ENCODE measurements at regions not wholly inside any gene's neighbourhood (a gene's known extent, or its start where the extent isn't known, plus 50 kb on each side); places are given as distances from the start of the nearest gene placed in this dataset.

DNA sequence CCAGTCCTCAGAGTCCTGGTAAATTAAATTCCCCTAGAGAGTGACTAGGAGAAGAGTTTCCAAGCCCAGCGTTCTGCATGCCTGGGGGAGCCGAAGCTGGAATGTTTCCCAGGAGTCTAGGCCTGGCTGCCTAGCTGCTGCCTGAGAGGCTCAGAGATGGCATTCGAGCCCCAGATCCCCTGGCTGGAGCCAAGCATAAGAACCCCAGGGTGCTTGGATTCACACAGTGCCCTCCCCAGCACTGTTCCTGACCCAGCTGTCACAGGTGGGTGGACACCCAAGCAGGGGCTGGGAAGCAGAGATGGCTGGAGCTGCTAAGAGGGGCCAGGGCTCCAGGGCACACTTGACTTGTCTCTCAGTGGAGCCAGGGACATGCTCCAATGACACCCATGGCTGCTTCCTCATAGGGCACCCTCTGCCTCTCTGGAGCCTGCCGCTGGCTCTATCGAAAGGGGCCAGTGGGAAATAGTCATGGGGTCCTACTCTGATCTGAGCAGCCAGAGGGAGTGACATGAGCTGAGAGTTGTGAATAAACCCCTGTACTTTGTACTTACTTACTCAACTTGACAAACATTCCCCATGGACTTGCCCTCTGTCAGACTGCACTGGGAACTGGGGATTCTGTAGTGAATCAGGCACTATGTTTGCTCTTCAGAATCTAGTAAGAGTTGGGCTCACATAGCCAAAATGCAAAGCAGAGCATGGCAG is 62.6 kb upstream of the XPA start:
- no peak for DNase-seq (ENCODE audit: low read depth in 1 of 2, low spot score in 1 of 2)
- no peaks in the 10 kb centered on the region for H3K36me3 ChIP-seq

DNA sequence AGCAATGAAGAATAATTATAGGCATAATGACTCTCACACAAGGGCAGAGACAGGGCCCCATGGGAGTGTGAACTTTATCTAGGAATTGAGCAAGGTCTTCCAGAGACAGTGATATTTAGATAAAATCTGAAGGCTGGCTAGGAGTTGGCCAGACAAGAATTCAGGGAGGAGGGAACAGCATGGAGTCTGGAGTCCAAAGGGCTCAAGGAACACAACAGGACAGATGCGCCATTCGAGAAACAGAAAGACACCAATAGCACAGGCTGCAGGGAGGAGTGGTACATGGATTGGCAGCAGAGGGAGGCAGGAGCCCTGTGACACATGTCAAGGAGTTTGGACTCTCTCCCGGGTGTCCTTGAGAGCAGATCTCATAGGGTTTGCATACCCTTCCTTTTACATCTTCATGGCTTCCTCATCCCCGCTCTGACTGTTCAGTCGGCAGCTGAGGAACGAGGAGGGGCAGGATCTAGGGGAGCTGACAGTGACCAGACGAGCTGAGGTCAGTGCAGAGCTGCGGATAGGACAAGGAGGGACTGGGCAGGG is 64.0 kb upstream of the XPA start:
- Histone ChIP-seq H3K36me3 (no peaks in the 10 kb centered on the region), H3K27me3 (peaks cover 37% of the 10 kb centered on the region), H3K4me3 (no peak overlapping the region), H3K27ac (no peak overlapping the region), H3K4me1 (ENCODE audit: low read depth) (no peaks in the 10 kb centered on the region), H3K9me3 (ENCODE audit: low read depth) (no peaks in the 10 kb centered on the region)
- TF ChIP-seq, protein P1, sequence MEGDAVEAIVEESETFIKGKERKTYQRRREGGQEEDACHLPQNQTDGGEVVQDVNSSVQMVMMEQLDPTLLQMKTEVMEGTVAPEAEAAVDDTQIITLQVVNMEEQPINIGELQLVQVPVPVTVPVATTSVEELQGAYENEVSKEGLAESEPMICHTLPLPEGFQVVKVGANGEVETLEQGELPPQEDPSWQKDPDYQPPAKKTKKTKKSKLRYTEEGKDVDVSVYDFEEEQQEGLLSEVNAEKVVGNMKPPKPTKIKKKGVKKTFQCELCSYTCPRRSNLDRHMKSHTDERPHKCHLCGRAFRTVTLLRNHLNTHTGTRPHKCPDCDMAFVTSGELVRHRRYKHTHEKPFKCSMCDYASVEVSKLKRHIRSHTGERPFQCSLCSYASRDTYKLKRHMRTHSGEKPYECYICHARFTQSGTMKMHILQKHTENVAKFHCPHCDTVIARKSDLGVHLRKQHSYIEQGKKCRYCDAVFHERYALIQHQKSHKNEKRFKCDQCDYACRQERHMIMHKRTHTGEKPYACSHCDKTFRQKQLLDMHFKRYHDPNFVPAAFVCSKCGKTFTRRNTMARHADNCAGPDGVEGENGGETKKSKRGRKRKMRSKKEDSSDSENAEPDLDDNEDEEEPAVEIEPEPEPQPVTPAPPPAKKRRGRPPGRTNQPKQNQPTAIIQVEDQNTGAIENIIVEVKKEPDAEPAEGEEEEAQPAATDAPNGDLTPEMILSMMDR (IDR thresholded peaks at IDR 0.05; ENCODE audit: low read depth, low read length) = no peak
- DNase-seq (ENCODE audit: low read depth in 1 of 2, low spot score in 1 of 2) = no peak

More for the DNA sequence above, 62.6 kb upstream of the XPA start:
- TF ChIP-seq, protein P1 (IDR thresholded peaks at IDR 0.05; ENCODE audit: low read depth, low read length) = no peak
- no peaks in the 10 kb centered on the region for H3K9me3 ChIP-seq (ENCODE audit: low read depth)
- no peak overlapping the region for H3K4me3 ChIP-seq
- no peak overlapping the region for H3K27ac ChIP-seq
- H3K27me3 ChIP-seq = peaks cover 37% of the 10 kb centered on the region
- H3K4me1 ChIP-seq (ENCODE audit: low read depth) = no peaks in the 10 kb centered on the region

DNA sequence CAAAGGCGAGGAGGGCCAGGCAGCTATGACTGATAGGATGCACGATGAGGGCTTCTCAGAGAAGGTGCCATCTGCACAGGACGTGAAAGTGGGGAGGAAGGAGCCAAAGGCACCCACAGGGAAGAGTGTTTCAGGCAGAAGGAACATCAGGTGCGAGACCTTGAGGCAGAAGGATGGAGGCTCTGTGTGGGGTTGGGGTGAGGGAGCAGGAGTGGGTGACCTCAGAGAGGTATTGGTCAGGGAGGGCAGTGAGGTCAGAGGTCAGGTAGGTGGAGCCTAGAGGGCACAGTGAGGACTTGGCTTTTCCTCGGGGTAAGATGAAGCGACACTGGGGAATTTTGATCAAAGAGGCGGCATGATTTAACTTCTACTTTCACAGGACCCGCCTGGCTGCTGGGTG is 64.7 kb upstream of the XPA start:
- Histone ChIP-seq H3K36me3 (no peaks in the 10 kb centered on the region), H3K27me3 (peaks cover 37% of the 10 kb centered on the region), H3K4me1 (ENCODE audit: low read depth) (no peaks in the 10 kb centered on the region), H3K27ac (no peak overlapping the region), H3K4me3 (no peak overlapping the region), H3K9me3 (ENCODE audit: low read depth) (no peaks in the 10 kb centered on the region)
- DNase-seq (ENCODE audit: low read depth in 1 of 2, low spot score in 1 of 2) = no peak
- TF ChIP-seq, protein P1 (IDR thresholded peaks at IDR 0.05; ENCODE audit: low read depth, low read length) = no peak

DNA sequence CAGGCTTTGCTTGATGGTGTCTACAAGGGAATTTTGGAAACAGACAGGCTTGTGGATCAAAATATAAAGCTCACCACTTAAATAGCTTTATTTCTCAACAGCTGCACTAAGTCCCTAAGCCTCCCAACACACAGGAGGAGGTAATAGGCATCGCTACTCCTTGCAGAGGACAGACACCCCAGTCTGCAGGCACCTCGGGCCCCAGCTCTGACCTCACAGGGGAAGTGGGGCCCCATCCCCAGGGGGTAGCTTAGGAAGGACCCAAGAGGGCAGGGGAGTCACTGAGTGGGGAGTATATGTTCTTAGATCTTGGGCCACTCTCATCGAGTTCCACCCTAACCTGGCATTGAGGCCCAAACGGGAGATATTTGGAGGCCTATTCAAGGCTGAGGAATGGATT is 66.7 kb upstream of the XPA start:
- Histone ChIP-seq H3K9me3 (ENCODE audit: low read depth) (no peaks in the 10 kb centered on the region), H3K27ac (no peak overlapping the region), H3K27me3 (peaks cover 23% of the 10 kb centered on the region), H3K36me3 (no peaks in the 10 kb centered on the region), H3K4me3 (no peak overlapping the region), H3K4me1 (ENCODE audit: low read depth) (no peaks in the 10 kb centered on the region)
- TF ChIP-seq, protein P1 (IDR thresholded peaks at IDR 0.05; ENCODE audit: low read depth, low read length) = no peak
- DNase-seq (ENCODE audit: low read depth in 1 of 2, low spot score in 1 of 2) = no peak

DNA sequence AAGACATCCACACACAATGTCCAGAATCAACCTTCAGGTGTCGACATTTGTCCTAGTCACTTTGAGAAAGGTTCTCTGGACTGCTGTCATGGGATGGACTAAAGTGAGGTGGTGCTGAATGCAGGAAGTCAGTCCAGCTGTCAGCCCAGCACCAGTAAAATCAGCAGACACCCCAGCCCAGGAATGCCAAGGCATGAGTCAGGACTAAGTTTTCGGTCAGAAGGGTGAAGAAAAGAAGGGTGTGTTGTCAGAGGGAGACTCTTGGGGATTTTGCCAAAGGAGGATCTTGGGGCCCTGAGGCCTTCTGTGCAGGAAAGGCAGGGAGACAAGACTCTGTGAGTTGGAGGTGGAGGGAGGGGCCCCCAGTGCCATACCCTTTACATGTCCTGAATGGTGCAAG is 69.0 kb upstream of the XPA start:
- DNase-seq (ENCODE audit: low read depth in 1 of 2, low spot score in 1 of 2) = peak; percentile 13 to 20
- H3K4me1 ChIP-seq (ENCODE audit: low read depth) = no peaks in the 10 kb centered on the region
- no peak overlapping the region for H3K4me3 ChIP-seq
- H3K27ac ChIP-seq = no peak overlapping the region
- H3K27me3 ChIP-seq = peaks cover 14% of the 10 kb centered on the region
- TF ChIP-seq, protein P1 (IDR thresholded peaks at IDR 0.05; ENCODE audit: low read depth, low read length) = no peak
- H3K36me3 ChIP-seq = no peaks in the 10 kb centered on the region
- no peaks in the 10 kb centered on the region for H3K9me3 ChIP-seq (ENCODE audit: low read depth)
